ENCODE measurements at regions not wholly inside any gene's neighbourhood (a gene's known extent, or its start where the extent isn't known, plus 50 kb on each side); places are given as distances from the start of the nearest gene placed in this dataset.

GRCh38 chr20:57805747-57806146, 95.9 kb upstream of the PMEPA1 start:
- Histone ChIP-seq H3K27me3 (ENCODE audit: low read depth, low read length) (peaks cover 60% of the 10 kb centered on the region), H3K9ac (ENCODE audit: low read length) (no peak overlapping the region), H3K4me1 (ENCODE audit: low read length) (no peaks in the 10 kb centered on the region), H3K27ac (ENCODE audit: low read length) (no peak overlapping the region), H3K4me3 (ENCODE audit: low read length) (no peak overlapping the region), H3K79me2 (ENCODE audit: low read length) (no peaks in the 10 kb centered on the region), H4K20me1 (ENCODE audit: insufficient read depth, low read length) (no peaks in the 10 kb centered on the region), H2AFZ (ENCODE audit: low read depth, low read length) (no peak overlapping the region), H3K9me3 (ENCODE audit: insufficient read depth, low read length) (no peaks in the 10 kb centered on the region), H3K36me3 (replicated peaks; ENCODE audit: low read depth, low read length) (no peaks in the 10 kb centered on the region), H3K4me2 (ENCODE audit: low read length) (no peak overlapping the region)
- TF ChIP-seq CTCF (IDR thresholded peaks at IDR 0.05; ENCODE audit: low read depth, low read length) (no peak), EZH2phosphoT487 (IDR thresholded peaks at IDR 0.05; ENCODE audit: low read depth) (no peak)

GRCh38 chr20:57804470-57805250, 94.8 kb upstream of the PMEPA1 start:
- no peak overlapping the region for H2AFZ ChIP-seq (ENCODE audit: low read depth, low read length)

GRCh38 chr20:57803508-57804005, 93.7 kb upstream of the PMEPA1 start:
- H3K9ac ChIP-seq (ENCODE audit: low read length): no peak overlapping the region
- H4K20me1 ChIP-seq (ENCODE audit: insufficient read depth, low read length): no peaks in the 10 kb centered on the region
- no peaks in the 10 kb centered on the region for H3K4me1 ChIP-seq (ENCODE audit: low read length)
- no peak overlapping the region for H3K27ac ChIP-seq (ENCODE audit: low read length)
- H3K79me2 ChIP-seq (ENCODE audit: low read length): no peaks in the 10 kb centered on the region
- no peaks in the 10 kb centered on the region for H3K9me3 ChIP-seq (ENCODE audit: insufficient read depth, low read length)
- H3K27me3 ChIP-seq (ENCODE audit: low read depth, low read length): peaks cover 66% of the 10 kb centered on the region
- H3K4me2 ChIP-seq (ENCODE audit: low read length): no peak overlapping the region
- H2AFZ ChIP-seq (ENCODE audit: low read depth, low read length): no peak overlapping the region
- no peak overlapping the region for H3K4me3 ChIP-seq (ENCODE audit: low read length)
- no peaks in the 10 kb centered on the region for H3K36me3 ChIP-seq (replicated peaks; ENCODE audit: low read depth, low read length)
- TF ChIP-seq EZH2phosphoT487 (IDR thresholded peaks at IDR 0.05; ENCODE audit: low read depth) (no peak), CTCF (IDR thresholded peaks at IDR 0.05; ENCODE audit: low read depth, low read length) (no peak)

More at GRCh38 chr20:57804470-57805250, 94.8 kb upstream of the PMEPA1 start:
- Histone ChIP-seq H3K36me3 (replicated peaks; ENCODE audit: low read depth, low read length) (no peaks in the 10 kb centered on the region), H3K27ac (ENCODE audit: low read length) (no peak overlapping the region), H3K27me3 (ENCODE audit: low read depth, low read length) (peaks cover 59% of the 10 kb centered on the region), H3K4me1 (ENCODE audit: low read length) (no peaks in the 10 kb centered on the region), H3K9me3 (ENCODE audit: insufficient read depth, low read length) (no peaks in the 10 kb centered on the region), H3K4me2 (ENCODE audit: low read length) (no peak overlapping the region), H3K79me2 (ENCODE audit: low read length) (no peaks in the 10 kb centered on the region), H4K20me1 (ENCODE audit: insufficient read depth, low read length) (no peaks in the 10 kb centered on the region), H3K9ac (ENCODE audit: low read length) (no peak overlapping the region), H3K4me3 (ENCODE audit: low read length) (no peak overlapping the region)
- TF ChIP-seq EZH2phosphoT487 (IDR thresholded peaks at IDR 0.05; ENCODE audit: low read depth) (no peak), CTCF (IDR thresholded peaks at IDR 0.05; ENCODE audit: low read depth, low read length) (no peak)

- H3K9me3 ChIP-seq (ENCODE audit: insufficient read depth, low read length): no peaks in the 10 kb centered on the region
- H3K36me3 ChIP-seq (replicated peaks; ENCODE audit: low read depth, low read length): no peaks in the 10 kb centered on the region
- H3K4me3 ChIP-seq (ENCODE audit: low read length): no peak overlapping the region
- TF ChIP-seq CTCF (IDR thresholded peaks at IDR 0.05; ENCODE audit: low read depth, low read length): no peak
- no peak for TF ChIP-seq EZH2phosphoT487 (IDR thresholded peaks at IDR 0.05; ENCODE audit: low read depth)
- H3K4me1 ChIP-seq (ENCODE audit: low read length): no peaks in the 10 kb centered on the region
- no peaks in the 10 kb centered on the region for H4K20me1 ChIP-seq (ENCODE audit: insufficient read depth, low read length)
- H2AFZ ChIP-seq (ENCODE audit: low read depth, low read length): no peak overlapping the region
- H3K27me3 ChIP-seq (ENCODE audit: low read depth, low read length): peaks cover 66% of the 10 kb centered on the region
- H3K79me2 ChIP-seq (ENCODE audit: low read length): no peaks in the 10 kb centered on the region
- H3K4me2 ChIP-seq (ENCODE audit: low read length): no peak overlapping the region
- no peak overlapping the region for H3K9ac ChIP-seq (ENCODE audit: low read length)
- H3K27ac ChIP-seq (ENCODE audit: low read length): no peak overlapping the region
Observed at GRCh38 chr20:57802765-57803507, 93.1 kb upstream of the PMEPA1 start.
